Left renal cortex interstitium (tissue), 4 donors: ENCODE measurements at regions not wholly inside any gene's neighbourhood (a gene's known extent, or its start where the extent isn't known, plus 50 kb on each side); places are given as distances from the start of the nearest gene placed in this dataset.

Source experiments
- DNase-seq, 4 donors: peaks; one replicate each; pipeline ENCODE4 v3.0.0-alpha.2; 2013; ENCODE audit warnings: low read depth in 4 of 4, low spot score in 2 of 4, missing footprints in 1 of 4

GRCh38 chr12:23428758-23429157 is 520.7 kb downstream of the SOX5 start:
- no peak for DNase-seq

- DNase-seq = no peak
Measured at GRCh38 chr12:23431006-23431405, 518.5 kb downstream of the SOX5 start.

GRCh38 chr12:23433121-23433520 is 516.3 kb downstream of the SOX5 start:
- no peak for DNase-seq

- no peak for DNase-seq
Measured at GRCh38 chr12:23434154-23434553, 515.3 kb downstream of the SOX5 start.

GRCh38 chr12:23446746-23447145 is 502.7 kb downstream of the SOX5 start:
- no peak for DNase-seq

- no peak for DNase-seq
Measured at GRCh38 chr12:23450810-23451209, 498.7 kb downstream of the SOX5 start.

GRCh38 chr12:23455283-23455682 is 494.2 kb downstream of the SOX5 start:
- no peak for DNase-seq

GRCh38 chr12:23458640-23459039 is 490.8 kb downstream of the SOX5 start:
- no peak for DNase-seq

GRCh38 chr12:23462546-23462945 is 486.9 kb downstream of the SOX5 start:
- no peak for DNase-seq

- DNase-seq = no peak
Measured at GRCh38 chr12:23463172-23463571, 486.3 kb downstream of the SOX5 start.

GRCh38 chr12:23464241-23464812 is 485.1 kb downstream of the SOX5 start:
- DNase-seq = no peak

GRCh38 chr12:23472329-23472971 is 477.0 kb downstream of the SOX5 start:
- no peak for DNase-seq

GRCh38 chr12:23473071-23473470 is 476.4 kb downstream of the SOX5 start:
- no peak for DNase-seq

GRCh38 chr12:23474438-23474976 is 475.0 kb downstream of the SOX5 start:
- DNase-seq = no peak
